NCI-H146 treated with DMSO at 0.1 percent for 48 hours (cell line): ENCODE measurements at regions not wholly inside any gene's neighbourhood (a gene's known extent, or its start where the extent isn't known, plus 50 kb on each side); places are given as distances from the start of the nearest gene placed in this dataset.

ENCODE experiments used
- DNase-seq: peaks from one replicate; lab custom pipeline; 2025; ENCODE audit not compliant: unreplicated experiment; lab: John Stamatoyannopoulos, UW

GRCh38 chr12:58521152-58521551 is 399.2 kb downstream of the LRIG3 start:
- no peak for DNase-seq

DNA sequence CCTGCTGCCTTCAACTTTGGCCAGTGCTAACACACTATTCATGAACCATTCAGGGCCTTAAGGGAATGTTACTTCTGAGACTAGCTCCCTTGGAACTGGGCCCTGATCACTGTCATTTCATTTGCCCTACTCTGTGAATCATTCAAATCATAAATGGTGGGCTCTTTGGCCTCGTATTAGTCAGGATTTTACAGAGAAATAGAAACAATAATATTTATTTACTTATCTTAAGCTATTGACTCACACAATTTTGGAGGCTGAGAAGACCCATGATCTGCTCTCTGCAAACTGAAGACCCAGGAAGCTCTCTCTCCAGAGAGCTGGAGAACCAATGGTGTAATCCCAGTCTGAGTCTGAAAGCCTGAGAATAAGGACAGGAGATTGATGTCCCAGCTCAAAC is 398.5 kb downstream of the LRIG3 start:
- no peak for DNase-seq

DNA sequence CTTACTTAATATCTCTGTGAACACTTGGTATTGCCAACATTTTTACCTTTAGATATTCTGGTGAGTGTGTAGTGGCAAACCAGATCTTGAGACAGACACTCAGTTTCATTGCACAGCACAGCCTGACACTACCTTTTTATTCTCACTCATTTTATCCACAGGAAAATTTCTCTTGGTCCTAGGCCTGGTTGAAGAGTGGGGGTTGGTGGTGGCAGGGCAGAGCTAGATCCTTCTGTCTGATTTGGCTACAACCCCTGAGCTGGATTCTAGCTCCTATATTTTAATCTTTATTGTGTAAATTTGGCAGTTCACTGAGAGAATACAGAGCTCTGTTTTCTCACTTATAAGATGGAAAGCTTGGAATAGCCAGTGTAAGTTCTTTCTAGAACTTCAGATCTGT is 396.9 kb downstream of the LRIG3 start:
- DNase-seq = no peak

DNA sequence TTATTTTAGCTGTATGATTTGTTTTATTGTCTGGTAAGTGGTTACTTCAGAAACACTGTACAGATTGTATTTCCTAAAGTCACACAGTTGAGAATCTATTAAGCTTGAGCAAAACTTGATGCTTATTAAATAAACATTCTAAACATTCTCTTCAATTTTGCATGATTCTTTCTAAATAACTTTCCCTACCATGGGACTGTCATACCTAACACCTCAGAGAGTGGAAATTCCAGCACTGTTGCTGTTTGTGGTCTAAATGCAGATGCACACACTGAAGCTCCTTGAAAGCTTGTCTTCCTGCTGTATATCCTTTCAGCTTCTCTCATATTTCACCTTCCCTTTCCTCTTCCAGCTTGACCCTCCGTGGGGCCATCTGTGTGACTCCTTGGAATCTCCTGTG is 392.0 kb downstream of the LRIG3 start:
- no peak for DNase-seq

DNA sequence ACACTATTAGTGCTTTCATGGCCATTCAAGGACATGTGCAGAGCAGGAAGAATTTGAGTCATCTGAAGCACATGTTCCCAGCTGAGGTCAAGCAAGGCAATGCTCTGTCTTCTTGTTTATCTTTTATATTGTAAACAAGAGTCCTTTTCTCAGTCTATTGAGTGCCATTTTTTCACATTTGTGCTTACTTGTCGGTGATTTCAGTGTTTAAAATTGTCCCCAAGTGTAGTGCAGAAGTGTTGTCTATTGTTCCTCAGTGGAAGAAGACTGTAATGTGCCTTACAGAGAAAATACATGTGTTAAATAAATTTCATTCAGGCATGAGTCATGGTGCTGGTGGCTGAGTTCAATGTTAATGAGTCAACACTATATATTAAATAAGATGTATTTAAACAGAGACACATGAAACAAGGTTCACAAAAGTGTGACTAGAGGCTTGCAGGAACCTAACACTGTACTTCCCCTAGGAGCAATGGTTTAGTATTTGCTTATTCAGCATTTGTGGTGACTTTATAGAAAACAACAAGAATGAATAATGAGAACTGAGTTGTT is 391.1 kb downstream of the LRIG3 start:
- DNase-seq = no peak

DNA sequence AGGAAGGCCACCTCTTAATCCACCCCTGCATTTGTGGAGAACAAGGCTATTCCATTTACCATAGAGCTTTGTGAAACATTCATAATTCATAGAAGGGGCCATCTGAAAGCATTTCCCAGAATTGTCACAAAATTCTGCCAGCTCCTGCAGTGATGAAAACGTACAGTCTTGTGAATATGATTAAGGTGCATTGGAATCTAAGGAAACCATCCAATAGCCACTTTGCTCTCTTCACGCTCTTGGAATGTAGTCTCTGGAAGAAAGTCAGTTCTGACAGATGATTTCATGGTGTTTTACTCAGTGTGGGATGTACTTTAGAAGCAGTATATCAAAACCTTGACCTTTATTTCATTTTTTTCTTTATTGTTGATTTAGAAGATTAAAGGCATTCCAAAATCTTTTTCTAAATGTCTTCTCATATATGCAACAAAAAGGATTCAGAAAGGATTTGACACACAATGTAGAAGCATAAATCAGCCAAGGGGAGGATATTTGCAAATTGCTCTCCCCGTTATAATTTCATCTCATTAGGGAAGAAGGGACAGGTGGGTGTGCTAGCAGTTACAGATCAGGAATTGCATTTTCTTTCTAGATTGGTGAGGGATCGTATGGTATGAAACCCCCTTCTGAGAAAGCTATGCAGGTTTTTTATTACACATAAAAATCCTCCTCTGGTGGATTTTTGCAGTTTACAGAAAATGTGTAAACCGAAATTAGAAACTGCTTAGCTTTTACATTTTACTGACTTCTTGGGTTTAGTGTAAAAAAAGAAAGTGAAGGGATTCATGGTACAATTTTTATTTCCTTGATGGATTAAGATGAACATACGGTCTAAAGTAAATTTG is 390.2 kb downstream of the LRIG3 start:
- DNase-seq = no peak

- DNase-seq = no peak
These were observed 389.6 kb downstream of the LRIG3 start for GRCh38 chr12:58530742-58531062.

GRCh38 chr12:58532855-58533608 is 387.3 kb downstream of the LRIG3 start:
- DNase-seq = no peak

DNA sequence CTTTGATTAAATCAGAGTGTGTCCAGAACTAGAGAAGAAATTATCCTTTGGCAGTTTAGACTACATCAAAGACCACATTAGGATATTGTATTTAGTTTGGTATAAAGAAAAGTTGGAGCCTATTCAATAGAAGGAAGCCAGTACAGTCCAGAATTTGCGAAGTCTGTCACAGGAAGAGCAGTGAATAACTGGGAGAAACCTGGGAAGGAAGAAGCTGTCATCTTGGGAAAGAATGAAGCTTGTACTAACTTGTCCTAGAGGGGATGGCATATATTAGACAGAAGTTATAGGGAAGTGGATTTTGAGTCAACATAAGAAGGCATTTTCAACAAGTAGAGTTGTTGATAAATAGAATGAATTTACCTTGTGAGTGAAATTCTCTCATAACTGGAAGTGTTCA is 386.7 kb downstream of the LRIG3 start:
- DNase-seq = no peak

DNA sequence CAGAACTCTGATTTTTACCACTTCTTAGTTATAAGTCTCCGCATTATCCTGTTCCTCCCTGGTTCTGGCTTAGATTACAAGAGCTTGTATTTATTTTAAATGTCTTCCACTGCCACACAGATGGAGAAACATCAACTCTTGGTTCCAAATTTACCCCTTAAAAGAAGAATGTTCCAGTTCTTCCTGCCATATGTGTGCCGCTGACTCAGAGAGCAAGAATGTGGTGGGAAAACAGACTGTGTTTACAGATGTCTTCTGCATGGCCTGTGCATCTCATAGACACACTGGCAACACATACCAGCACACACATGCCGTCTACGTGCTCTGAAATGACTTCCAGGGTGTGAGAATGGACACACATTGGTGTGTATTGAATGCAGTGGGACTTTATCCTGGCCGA is 383.0 kb downstream of the LRIG3 start:
- DNase-seq = no peak

- DNase-seq = no peak
These were observed 381.0 kb downstream of the LRIG3 start for GRCh38 chr12:58539295-58539694.

DNA sequence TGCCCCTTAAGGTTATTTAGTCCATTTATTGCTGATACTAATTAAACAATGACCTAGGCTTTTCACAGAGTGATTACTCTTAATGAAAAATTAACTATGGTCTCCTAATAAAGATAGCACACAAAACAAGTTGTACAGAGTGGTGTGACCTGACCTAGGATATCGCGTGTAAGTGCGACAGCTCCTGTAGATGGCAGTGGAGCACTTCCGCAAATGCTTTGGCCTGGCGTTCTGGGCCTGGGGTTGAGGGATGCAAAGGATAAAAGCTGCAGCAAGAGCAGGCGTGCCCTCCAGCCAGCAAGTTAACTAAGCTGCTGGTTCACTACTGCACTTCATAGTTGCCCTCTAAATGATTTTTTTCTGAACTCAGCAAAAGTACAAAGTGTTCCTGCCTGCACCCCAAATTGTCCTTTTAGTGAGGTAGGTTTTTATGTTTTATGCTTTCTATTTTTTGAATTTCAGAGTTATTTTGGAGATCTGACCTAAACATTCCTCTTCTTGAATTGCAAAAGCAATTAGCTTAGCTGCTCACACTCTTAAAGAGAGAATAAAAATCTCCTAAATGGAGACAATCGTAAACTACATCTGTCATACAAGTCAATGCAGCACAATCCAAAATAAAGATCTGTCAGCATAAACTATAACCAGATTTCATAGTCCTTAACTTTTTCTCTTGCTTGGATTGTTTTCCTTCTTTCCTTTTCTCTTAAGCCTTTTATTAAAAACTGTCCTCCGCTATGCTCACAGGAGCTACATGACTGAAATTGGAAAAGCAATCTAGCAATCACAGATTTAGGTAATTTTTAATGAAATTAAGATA is 379.6 kb downstream of the LRIG3 start:
- peak; percentile 94 for DNase-seq

- DNase-seq = no peak
These were observed 379.0 kb downstream of the LRIG3 start for GRCh38 chr12:58541300-58541690.

DNA sequence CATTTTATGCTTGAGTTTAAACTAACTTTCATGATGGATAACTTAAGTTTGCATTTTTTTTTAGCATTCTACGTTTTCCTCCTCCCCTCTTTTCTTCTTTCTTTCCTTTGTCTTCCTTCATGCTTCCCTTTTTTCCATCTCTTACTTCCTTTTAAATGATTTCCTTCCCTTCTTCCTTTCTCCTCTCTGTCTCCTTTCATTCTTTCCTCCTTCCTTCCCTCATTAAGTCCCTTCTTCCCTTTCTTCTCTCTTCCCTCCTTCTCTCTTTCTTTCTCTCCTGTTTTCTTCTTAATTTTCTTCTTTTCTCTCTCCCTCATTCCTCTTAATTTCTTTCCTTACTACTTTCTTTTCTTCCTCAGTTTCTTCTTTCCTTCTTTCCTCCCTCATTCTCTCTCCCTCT is 376.0 kb downstream of the LRIG3 start:
- DNase-seq = no peak

- DNase-seq = no peak
These were observed 373.1 kb downstream of the LRIG3 start for GRCh38 chr12:58547217-58547616.

GRCh38 chr12:58548801-58549200 is 371.5 kb downstream of the LRIG3 start:
- no peak for DNase-seq

DNA sequence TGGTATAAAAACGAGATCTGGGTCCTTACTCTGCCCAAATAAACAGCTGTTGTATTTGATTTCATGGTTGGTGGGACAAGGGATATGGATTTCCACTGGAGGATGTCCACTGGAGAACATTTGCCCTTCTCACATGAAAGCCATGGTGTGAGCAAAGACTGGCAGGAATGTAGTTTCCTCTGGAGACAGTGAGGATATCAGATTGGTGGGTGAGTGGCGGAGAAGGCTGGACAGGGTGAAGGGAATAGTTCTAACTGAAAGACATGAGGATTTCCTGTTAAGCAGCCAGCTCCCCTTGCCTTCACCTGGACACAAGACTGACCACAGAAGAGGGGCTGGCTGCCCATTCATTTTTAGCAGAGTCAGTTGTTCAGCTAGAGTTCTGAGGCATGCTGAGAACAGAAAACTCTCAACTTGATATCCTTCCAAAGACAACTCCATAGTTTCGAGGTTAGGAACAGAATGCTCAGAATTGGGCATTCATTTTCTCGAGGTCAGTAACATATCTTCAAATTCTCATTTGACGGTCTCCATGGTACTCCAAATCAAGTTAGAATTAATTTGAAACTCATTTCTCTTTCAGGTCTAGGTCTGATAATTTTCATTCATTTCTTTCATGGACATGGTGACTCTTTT is 365.7 kb downstream of the LRIG3 start:
- DNase-seq = no peak

- DNase-seq = no peak
These were observed 363.1 kb downstream of the LRIG3 start for GRCh38 chr12:58557171-58557570.

GRCh38 chr12:58557661-58558060 is 362.6 kb downstream of the LRIG3 start:
- DNase-seq = no peak

GRCh38 chr12:58563621-58564020 is 356.7 kb downstream of the LRIG3 start:
- no peak for DNase-seq

- no peak for DNase-seq
These were observed 355.6 kb downstream of the LRIG3 start for GRCh38 chr12:58564721-58565120.
